ENCODE measurements at regions not wholly inside any gene's neighbourhood (a gene's known extent, or its start where the extent isn't known, plus 50 kb on each side); places are given as distances from the start of the nearest gene placed in this dataset.

- TF ChIP-seq, protein P1, sequence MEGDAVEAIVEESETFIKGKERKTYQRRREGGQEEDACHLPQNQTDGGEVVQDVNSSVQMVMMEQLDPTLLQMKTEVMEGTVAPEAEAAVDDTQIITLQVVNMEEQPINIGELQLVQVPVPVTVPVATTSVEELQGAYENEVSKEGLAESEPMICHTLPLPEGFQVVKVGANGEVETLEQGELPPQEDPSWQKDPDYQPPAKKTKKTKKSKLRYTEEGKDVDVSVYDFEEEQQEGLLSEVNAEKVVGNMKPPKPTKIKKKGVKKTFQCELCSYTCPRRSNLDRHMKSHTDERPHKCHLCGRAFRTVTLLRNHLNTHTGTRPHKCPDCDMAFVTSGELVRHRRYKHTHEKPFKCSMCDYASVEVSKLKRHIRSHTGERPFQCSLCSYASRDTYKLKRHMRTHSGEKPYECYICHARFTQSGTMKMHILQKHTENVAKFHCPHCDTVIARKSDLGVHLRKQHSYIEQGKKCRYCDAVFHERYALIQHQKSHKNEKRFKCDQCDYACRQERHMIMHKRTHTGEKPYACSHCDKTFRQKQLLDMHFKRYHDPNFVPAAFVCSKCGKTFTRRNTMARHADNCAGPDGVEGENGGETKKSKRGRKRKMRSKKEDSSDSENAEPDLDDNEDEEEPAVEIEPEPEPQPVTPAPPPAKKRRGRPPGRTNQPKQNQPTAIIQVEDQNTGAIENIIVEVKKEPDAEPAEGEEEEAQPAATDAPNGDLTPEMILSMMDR (conservative IDR thresholded peaks at IDR 0.05; ENCODE audit: low read depth, low read length) = no peak
- no peak for TF ChIP-seq EZH2 (IDR thresholded peaks at IDR 0.05; ENCODE audit: low read length, unreplicated experiment)
Measured at GRCh38 chr1:240687820-240688219, 75.9 kb upstream of the GREM2 start.

Measured in PC-3 (cell line).